NCI-H82 treated with DMSO at 0.1 percent for 48 hours (cell line): ENCODE measurements at regions not wholly inside any gene's neighbourhood (a gene's known extent, or its start where the extent isn't known, plus 50 kb on each side); places are given as distances from the start of the nearest gene placed in this dataset.
"Not testable (repeated sequence)": the region's sequence is repeated elsewhere in the genome, so short reads cannot be mapped to it uniquely, and the experiment has no call there.

ENCODE experiments used
- DNase-seq: peaks from one replicate; lab custom pipeline; 2025; ENCODE audit not compliant: unreplicated experiment; lab: John Stamatoyannopoulos, UW

DNA sequence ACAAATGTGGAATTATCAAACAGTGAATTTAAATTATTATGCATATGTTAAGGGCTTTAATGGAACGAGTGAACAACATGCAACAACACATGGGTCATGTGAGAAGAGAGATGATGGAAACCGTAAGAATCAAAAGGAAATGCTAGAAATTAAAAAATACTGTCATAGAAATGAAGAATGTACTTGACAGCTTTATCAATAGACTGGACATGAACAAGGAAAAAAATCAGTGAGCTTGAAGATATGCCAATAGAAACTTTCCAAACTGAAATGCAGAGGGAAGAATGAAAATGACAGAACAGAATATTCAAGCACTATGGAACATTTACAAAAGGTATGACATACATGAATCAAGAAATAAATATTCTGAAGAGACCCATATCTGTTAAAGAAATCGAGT is 117.7 kb upstream of the KCNJ3 start:
- DNase-seq, result no peak

DNA sequence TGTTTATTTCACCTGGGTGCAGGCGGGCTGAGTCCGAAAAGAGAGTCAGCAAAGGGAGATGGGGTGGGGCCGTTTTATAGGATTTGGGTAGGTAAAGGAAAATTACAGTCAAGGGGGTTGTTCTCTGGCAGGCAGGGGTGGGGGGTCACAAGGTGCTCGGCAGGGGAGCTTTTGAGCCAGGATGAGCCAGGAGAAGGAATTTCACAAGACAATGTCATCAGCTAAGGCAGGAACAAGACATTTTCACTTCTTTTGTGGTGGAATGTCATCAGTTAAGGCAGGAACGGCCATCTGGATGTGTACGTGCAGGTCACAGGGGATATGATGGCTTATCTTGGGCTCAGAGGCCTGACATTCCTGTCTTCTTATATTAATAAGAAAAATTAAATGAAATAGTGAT is 115.8 kb upstream of the KCNJ3 start:
- DNase-seq, result not testable (repeated sequence)

DNA sequence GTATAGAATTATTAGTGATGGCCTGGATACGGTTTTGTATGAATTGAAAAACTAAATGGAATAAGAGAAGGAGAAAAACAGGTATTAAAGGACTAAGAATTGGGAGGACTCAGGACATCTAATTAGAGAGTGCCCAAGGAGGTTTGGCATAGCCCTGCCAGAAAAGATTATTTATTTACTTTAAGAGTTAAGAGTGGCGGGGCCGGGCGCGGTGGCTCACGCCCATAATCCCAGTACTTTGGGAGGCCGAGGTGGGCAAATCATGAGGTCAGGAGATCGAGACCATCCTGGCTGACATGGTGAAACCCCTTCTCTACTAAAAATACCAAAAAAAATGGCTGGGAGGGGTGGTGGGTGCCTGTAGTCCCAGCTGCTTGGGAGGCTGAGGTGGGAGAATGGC is 115.2 kb upstream of the KCNJ3 start:
- not testable (repeated sequence) for DNase-seq

DNA sequence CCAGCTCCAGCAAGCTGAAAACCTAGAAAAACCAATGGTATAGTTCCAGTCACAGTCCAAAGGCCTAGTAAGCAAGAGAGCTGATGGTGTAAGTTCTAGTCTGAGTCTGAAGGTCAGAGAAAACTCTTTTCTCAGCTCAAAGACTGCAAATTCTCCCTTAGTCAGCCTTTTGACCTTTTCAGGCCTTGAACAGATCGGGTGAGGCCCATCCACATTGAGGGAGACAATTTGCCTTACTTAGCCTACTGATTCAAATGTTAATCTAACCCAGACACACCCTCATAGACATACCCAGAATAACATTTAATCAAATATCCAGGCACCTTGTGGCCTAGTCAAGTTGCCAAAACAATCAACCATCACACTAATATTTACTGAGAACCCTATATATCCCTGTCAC is 110.8 kb upstream of the KCNJ3 start:
- DNase-seq, result peak; percentile 89

DNA sequence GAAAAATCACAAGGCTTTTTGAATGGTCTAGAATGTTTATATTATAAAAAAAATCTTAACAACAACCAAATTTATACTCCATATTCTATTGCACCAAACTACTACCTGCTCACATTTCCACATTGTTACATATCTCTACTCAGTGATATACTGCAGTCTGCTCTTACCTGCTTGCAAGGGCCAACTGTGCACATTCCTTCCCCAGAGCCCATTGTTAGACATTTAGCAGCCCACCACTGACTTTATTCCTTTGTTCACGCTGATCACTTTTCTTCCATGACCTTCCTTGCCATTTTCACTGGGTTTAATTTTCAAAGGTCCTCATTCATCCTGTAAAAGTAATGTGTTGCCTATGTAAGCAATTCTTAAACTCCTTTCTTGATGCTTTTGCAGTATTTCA is 109.7 kb upstream of the KCNJ3 start:
- DNase-seq, result no peak

GRCh38 chr2:154589514-154589913 is 109.0 kb upstream of the KCNJ3 start:
- no peak for DNase-seq

DNA sequence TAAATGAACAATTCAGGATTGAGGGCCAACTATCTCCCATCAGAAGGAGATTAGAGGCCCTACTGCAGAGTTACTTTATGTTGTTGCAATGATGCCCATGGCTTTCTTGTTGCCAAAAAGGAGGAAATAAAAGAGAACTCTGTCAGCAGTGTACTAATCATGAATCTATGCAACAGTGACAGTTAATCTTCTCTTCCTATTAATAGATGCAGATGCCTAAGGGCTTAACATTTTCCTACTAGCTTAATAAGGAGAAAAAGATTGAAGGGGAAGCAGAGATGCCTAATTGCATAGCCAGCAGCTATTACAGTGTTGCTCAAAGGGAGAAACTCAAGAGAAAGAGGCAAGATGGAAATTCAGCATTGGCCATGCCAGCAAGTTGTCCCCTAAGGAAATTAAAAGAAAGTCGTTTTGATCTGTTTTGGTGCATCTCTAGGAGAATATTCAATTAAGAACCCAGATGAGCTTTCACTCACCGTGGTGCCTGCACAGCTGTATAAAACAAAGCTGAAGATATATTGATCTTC is 107.1 kb upstream of the KCNJ3 start:
- DNase-seq, result peak; percentile 11

DNA sequence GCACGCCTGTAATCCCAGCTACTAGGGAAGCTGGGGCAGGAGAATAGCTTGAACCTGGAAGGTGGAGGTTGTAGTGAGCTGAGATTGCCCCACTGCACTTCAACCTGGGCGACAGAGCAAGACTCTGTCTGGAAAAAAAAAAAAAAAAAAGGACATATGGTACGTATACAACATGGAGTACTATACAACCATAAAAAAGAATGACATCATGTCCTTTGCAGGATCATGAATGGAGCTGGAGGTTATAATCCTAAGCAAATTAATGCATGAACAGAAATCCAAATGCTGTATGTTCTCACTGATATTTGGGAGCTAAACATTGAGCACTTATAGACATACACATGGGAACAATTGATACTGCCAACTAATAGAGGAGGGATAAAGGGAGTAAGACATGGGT is 99.3 kb upstream of the KCNJ3 start:
- DNase-seq, result no peak

- no peak for DNase-seq
Observed at GRCh38 chr2:154600927-154601494, 97.5 kb upstream of the KCNJ3 start.

- DNase-seq, result no peak
Observed at GRCh38 chr2:154603682-154604081, 94.8 kb upstream of the KCNJ3 start.

DNA sequence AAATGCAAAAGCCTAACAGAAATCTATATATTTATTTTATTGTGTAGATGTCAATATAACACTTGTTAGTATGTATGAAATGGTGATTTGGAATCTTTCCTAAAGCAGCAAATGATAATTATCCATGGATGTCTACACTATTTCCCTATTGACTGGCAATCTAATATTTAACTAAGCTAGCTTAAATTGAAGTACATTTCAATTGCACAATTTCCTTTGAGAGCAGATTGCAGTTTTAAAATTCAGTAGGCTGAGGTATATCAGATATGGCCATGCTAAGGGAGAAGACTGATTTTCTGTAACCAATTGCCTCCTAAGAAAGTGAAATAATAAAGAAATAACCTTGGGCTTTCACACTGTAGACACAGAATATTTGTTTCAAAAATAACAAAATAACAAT is 90.1 kb upstream of the KCNJ3 start:
- DNase-seq, result no peak

GRCh38 chr2:154614906-154615305 is 83.6 kb upstream of the KCNJ3 start:
- no peak for DNase-seq

GRCh38 chr2:154616659-154617058 is 81.8 kb upstream of the KCNJ3 start:
- no peak for DNase-seq

- DNase-seq, result no peak
Observed at GRCh38 chr2:154620471-154620870, 78.0 kb upstream of the KCNJ3 start.

GRCh38 chr2:154623819-154624218 is 74.7 kb upstream of the KCNJ3 start:
- DNase-seq, result peak; percentile 79

DNA sequence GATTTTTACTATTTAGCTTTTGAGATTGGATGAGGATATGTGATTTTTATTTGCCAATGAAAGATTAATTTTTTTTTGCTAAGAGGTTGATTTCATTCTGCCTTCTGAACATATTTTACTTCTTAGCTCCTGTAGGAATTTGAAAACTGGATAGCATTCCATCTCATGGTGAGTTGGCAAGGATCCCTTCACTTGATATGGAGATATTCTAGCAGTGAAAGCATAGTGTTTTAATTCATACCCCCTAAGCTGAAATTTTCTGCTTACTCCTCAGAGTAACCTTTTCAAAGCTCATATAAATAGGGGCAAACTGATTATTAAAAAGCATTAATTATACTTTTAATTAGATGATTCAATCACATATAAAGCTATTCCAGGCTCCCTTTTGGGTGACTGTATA is 61.0 kb upstream of the KCNJ3 start:
- no peak for DNase-seq

GRCh38 chr2:154638783-154639182 is 59.7 kb upstream of the KCNJ3 start:
- DNase-seq, result no peak

DNA sequence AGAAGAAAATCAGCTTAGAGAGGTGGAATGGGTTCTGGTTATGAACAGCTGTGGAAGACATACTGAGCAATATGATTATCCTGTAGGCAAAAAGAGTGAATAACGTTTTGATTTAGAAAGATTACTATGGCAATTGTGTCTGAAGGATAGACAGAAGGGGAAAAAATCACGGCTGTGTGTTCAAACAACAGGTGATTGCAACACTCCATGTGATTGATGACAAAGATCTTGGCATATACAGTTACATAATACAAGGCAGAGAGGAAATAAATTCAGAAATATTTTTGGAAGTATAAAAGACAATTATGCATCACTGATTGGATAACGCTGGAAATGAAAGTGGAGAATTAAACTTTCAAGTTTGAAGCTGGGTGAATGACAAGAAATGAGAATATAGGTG is 58.5 kb upstream of the KCNJ3 start:
- DNase-seq, result no peak
